Endothelial cell of umbilical vein (primary cell): ENCODE measurements at regions not wholly inside any gene's neighbourhood (a gene's known extent, or its start where the extent isn't known, plus 50 kb on each side); places are given as distances from the start of the nearest gene placed in this dataset.

ENCODE experiments used
- BruUV-seq: library from RNA; stranded (reverse); fragments of 400-500 nt; replicated peaks from 2 replicates; lab custom pipeline; 2021; lab: Mats Ljungman, UMichigan
- CTCF ChIA-PET: fragments of 300-600, 350-600 bp; sonication (Branson Sonifier 250); formaldehyde crosslinking; loops from one replicate; lab custom pipeline; 2021; ENCODE audit warnings: antibody characterized with exemption, inconsistent platforms; lab: Charles Lee
- POLR2A ChIA-PET: fragments of 300-600, 350-600 bp; sonication (Branson Sonifier 250); formaldehyde crosslinking; loops from one replicate; lab custom pipeline; 2021; ENCODE audit warnings: antibody characterized with exemption, inconsistent platforms; lab: Charles Lee
- DNase-seq: peaks from one replicate; pipeline ENCODE4 v3.0.0-alpha.2; 2011; ENCODE audit warnings: low read depth, low spot score
- FAIRE-seq: peaks from 2 replicates; lab custom pipeline; 2011; peaks lifted over from hg19 to GRCh38; lab: Jason Lieb, UNC
- H2AFZ ChIP-seq: 2 replicates; pipeline ENCODE4 v1.6.0; 2012; ENCODE audit warnings: low read depth, low read length, control low read depth, inconsistent platforms
- H3K27ac ChIP-seq: 2 replicates; pipeline ENCODE4 v1.5.1; 2011; ENCODE audit warnings: low read depth, mild to moderate bottlenecking, control low read depth, low read length, moderate library complexity; ENCODE audit not compliant: insufficient read depth
- H3K27me3 ChIP-seq, 2 experiments: 2 replicates each; pipeline versions ENCODE4 v1.6.0 to v1.6.1; 2011; ENCODE audit warnings: low read length in 2 of 2, mixed read lengths in 1 of 2; ENCODE audit not compliant: control insufficient read depth in 2 of 2, insufficient read depth in 2 of 2
- H3K36me3 ChIP-seq, 2 experiments: 2 replicates in 1 of 2; 3 replicates in 1 of 2; pipeline ENCODE4 v1.5.1; 2011; ENCODE audit warnings: low read length in 2 of 2, mild to moderate bottlenecking in 1 of 2, moderate library complexity in 1 of 2; ENCODE audit not compliant: control insufficient read depth in 2 of 2, insufficient read depth in 2 of 2; ENCODE audit errors: extremely low read depth in 1 of 2
- H3K4me1 ChIP-seq: 3 replicates; pipeline ENCODE4 v1.5.1; 2011; ENCODE audit warnings: mild to moderate bottlenecking, low read length; ENCODE audit not compliant: control insufficient read depth, insufficient read depth; ENCODE audit errors: extremely low read depth
- H3K4me2 ChIP-seq: 2 replicates; pipeline ENCODE4 v1.6.1; 2011; ENCODE audit warnings: low read length, control low read depth, mixed read lengths; ENCODE audit not compliant: insufficient read depth
- H3K4me3 ChIP-seq, 3 experiments: fragments of 200-600 bp in 1 of 3; sonication (generic), shearing (Covaris generic) in 1 of 3; replicated peaks in 1 of 3; 2 replicates each; pipeline ENCODE4 v1.5.1; 2011 to 2016; ENCODE audit warnings: control low read depth in 3 of 3, low read length in 3 of 3, mild to moderate bottlenecking in 2 of 3, inconsistent platforms in 1 of 3, low read depth in 1 of 3, moderate library complexity in 1 of 3; ENCODE audit not compliant: insufficient read depth in 1 of 3
- H3K79me2 ChIP-seq: 2 replicates; pipeline ENCODE4 v1.6.0; 2012; ENCODE audit warnings: low read length, inconsistent platforms; ENCODE audit not compliant: control insufficient read depth, insufficient read depth
- H3K9ac ChIP-seq: replicated peaks from 2 replicates; pipeline ENCODE3; 2011; ENCODE audit warnings: low read length, control low read depth; ENCODE audit not compliant: insufficient read depth; ENCODE audit errors: extremely low read depth
- H3K9me1 ChIP-seq: replicated peaks from 3 replicates; pipeline ENCODE4 v1.6.0; 2011; ENCODE audit warnings: mild to moderate bottlenecking, low read length; ENCODE audit not compliant: control insufficient read depth, insufficient read depth; ENCODE audit errors: extremely low read depth
- H3K9me3 ChIP-seq: replicated peaks from 2 replicates; pipeline ENCODE4 v1.5.1; 2012; ENCODE audit warnings: low read length, inconsistent platforms; ENCODE audit not compliant: control insufficient read depth, insufficient read depth
- H4K20me1 ChIP-seq: replicated peaks from 2 replicates; pipeline ENCODE3; 2011; ENCODE audit warnings: mild to moderate bottlenecking, low read length; ENCODE audit not compliant: control insufficient read depth, insufficient read depth; ENCODE audit errors: extremely low read depth
- EZH2 ChIP-seq: IDR thresholded peaks from 2 replicates; pipeline ENCODE4 v1.6.1; 2012; ENCODE audit warnings: borderline replicate concordance, low read depth, mild to moderate bottlenecking, moderate library complexity, low read length, inconsistent platforms; ENCODE audit not compliant: severe bottlenecking
- FOS ChIP-seq: IDR thresholded peaks from 2 replicates; pipeline ENCODE4 v1.6.1; 2011; ENCODE audit warnings: mild to moderate bottlenecking, low read length, moderate library complexity, borderline replicate concordance; ENCODE audit not compliant: insufficient read depth
- GATA2 ChIP-seq: IDR thresholded peaks from 2 replicates; pipeline ENCODE4 v1.7.0; 2011; ENCODE audit warnings: low read depth, mild to moderate bottlenecking, moderate library complexity, mixed read lengths, low read length; ENCODE audit not compliant: insufficient read length, insufficient read depth
- JUN ChIP-seq: IDR thresholded peaks from 2 replicates; pipeline ENCODE4 v1.6.1; 2011; ENCODE audit warnings: borderline replicate concordance, low read depth; ENCODE audit not compliant: insufficient read length, insufficient read depth
- MYC ChIP-seq: IDR thresholded peaks from one replicate; pipeline ENCODE4 v1.6.1; 2011; ENCODE audit warnings: mild to moderate bottlenecking, low read depth, low read length
- POLR2A ChIP-seq: IDR thresholded peaks from 2 replicates; pipeline ENCODE4 v1.6.1; 2012; ENCODE audit warnings: low read depth, mild to moderate bottlenecking, control low read depth, low read length
- POLR2AphosphoS5 ChIP-seq: IDR thresholded peaks from 2 replicates; pipeline ENCODE4 v1.6.1; 2012; ENCODE audit warnings: low read depth, mild to moderate bottlenecking, control low read depth, low read length, moderate library complexity; ENCODE audit not compliant: insufficient read depth
- dilution Hi-C: fragments of 300-500 bp; cut with MboI; formaldehyde crosslinking; loops from one replicate; pipeline ENCODE4 v1.15.0; 2019; ENCODE audit warnings: low sequenced_read_pairs; ENCODE audit not compliant: extremely low pct_ligation_motif_present
- intact Hi-C: fragments of 100-400 bp; cut with micrococcal nuclease; formaldehyde crosslinking; loops from one replicate; pipeline ENCODE4 v1.10.0; 2022
- TF ChIP-seq, protein P1 (sequence below): IDR thresholded peaks from 2 replicates; pipeline ENCODE4 v1.6.1; 2011; ENCODE audit not compliant: insufficient read depth, insufficient read length
- TF ChIP-seq, protein P2 (sequence below), 2 donors: IDR thresholded peaks; 1 replicate in 1 of 2; 2 replicates in 1 of 2; pipeline ENCODE4 v1.5.1; 2011; ENCODE audit warnings: low read length in 2 of 2, mild to moderate bottlenecking in 2 of 2, moderate library complexity in 2 of 2, control low read depth in 1 of 2, inconsistent platforms in 1 of 2, low read depth in 1 of 2; ENCODE audit not compliant: insufficient read depth in 1 of 2; ENCODE audit errors: extremely low read depth in 1 of 2

DNA sequence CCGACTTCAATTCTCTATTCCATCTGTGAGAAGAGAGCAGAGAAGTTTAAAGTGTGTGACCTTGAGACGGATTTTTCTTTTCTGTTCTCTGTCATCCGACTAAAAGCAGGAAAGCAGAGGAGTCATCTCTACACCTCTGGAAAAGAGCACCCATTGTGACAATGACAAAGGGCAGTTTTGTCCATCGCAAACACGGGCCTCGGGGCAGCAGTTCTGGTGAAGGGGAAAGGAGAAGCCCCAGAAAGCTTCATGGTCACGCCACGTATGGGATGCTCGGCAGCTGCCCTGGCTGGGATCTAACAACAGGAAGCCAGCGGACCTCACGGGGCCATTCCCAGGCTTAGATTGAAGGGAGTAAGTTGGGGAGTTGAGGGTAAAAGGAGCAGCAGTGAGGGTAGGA is 52.0 kb upstream of the HBS1L start:
- H4K20me1 ChIP-seq = no peaks in the 10 kb centered on the region
- no peak for DNase-seq
- H3K4me2 ChIP-seq = no peak overlapping the region
- TF ChIP-seq, protein P1, sequence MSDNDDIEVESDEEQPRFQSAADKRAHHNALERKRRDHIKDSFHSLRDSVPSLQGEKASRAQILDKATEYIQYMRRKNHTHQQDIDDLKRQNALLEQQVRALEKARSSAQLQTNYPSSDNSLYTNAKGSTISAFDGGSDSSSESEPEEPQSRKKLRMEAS = no peak
- TF ChIP-seq MYC = no peak
- TF ChIP-seq EZH2 = no peak
- TF ChIP-seq POLR2AphosphoS5 = no peak
- no peak for TF ChIP-seq FOS
- no peak for TF ChIP-seq JUN
- no peak for TF ChIP-seq POLR2A
- TF ChIP-seq GATA2 = no peak
- TF ChIP-seq, protein P2, sequence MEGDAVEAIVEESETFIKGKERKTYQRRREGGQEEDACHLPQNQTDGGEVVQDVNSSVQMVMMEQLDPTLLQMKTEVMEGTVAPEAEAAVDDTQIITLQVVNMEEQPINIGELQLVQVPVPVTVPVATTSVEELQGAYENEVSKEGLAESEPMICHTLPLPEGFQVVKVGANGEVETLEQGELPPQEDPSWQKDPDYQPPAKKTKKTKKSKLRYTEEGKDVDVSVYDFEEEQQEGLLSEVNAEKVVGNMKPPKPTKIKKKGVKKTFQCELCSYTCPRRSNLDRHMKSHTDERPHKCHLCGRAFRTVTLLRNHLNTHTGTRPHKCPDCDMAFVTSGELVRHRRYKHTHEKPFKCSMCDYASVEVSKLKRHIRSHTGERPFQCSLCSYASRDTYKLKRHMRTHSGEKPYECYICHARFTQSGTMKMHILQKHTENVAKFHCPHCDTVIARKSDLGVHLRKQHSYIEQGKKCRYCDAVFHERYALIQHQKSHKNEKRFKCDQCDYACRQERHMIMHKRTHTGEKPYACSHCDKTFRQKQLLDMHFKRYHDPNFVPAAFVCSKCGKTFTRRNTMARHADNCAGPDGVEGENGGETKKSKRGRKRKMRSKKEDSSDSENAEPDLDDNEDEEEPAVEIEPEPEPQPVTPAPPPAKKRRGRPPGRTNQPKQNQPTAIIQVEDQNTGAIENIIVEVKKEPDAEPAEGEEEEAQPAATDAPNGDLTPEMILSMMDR (IDR thresholded peaks at IDR 0.05; ENCODE audit: extremely low read depth in 1 of 2, insufficient read depth in 1 of 2, low read depth in 1 of 2, low read length in 2 of 2) = no peak
- H3K4me1 ChIP-seq = no peaks in the 10 kb centered on the region
- H2AFZ ChIP-seq = no peak overlapping the region
- FAIRE-seq = no peak
- ChIA-PET CTCF (no interaction called here), POLR2A (no interaction called here)
- no peaks in the 10 kb centered on the region for H3K79me2 ChIP-seq
- BruUV-seq = no TSS peak
- H3K9ac ChIP-seq = no peak overlapping the region
- intact Hi-C loops = no loop called here
- H3K9me3 ChIP-seq = no peaks in the 10 kb centered on the region
- dilution Hi-C loops = no loop called here
- H3K9me1 ChIP-seq = no peaks in the 10 kb centered on the region
- peaks cover 8 to 13% of the 10 kb centered on the region in 2 experiments for H3K27me3 ChIP-seq
- no peak overlapping the region for H3K4me3 ChIP-seq
- no peaks in the 10 kb centered on the region for H3K36me3 ChIP-seq
- no peak overlapping the region for H3K27ac ChIP-seq
